ENCODE measurements at regions not wholly inside any gene's neighbourhood (a gene's known extent, or its start where the extent isn't known, plus 50 kb on each side); places are given as distances from the start of the nearest gene placed in this dataset.

- H3K4me3 ChIP-seq (ENCODE audit: low read depth, low read length) = no peak overlapping the region
Observed at GRCh38 chr1:98403963-98404480, 257.5 kb upstream of the SNX7 start.

DNA sequence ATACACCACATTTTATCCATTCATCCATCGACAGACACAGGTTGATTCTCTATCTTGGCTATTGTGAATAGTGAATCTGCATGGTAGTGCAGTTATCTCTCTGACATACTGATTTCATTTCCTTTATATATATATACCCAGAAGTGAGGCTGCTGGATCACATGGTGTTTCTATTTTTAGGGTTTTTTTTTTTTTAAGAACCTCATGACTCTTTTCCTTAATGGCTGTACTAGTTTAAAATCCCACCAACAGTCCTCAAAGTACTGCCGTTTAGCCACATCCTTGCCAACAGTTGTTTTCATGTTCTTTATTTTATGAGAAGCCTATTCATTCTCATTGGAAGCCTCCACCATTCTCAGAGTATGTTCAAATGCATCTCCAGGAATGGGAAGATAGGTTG, 258.7 kb upstream of the SNX7 start:
- no peaks in the 10 kb centered on the region for H3K27me3 ChIP-seq (ENCODE audit: control insufficient read depth, insufficient read depth, low read length)
- H3K27ac ChIP-seq (ENCODE audit: low read depth, low read length) = no peak overlapping the region
- no peak overlapping the region for H3K4me3 ChIP-seq (ENCODE audit: low read depth, low read length)

More at GRCh38 chr1:98403963-98404480, 257.5 kb upstream of the SNX7 start:
- Histone ChIP-seq H3K27ac (ENCODE audit: low read depth, low read length) (no peak overlapping the region), H3K27me3 (ENCODE audit: control insufficient read depth, insufficient read depth, low read length) (no peaks in the 10 kb centered on the region), H3K4me1 (ENCODE audit: control insufficient read depth, insufficient read depth, low read length) (no peaks in the 10 kb centered on the region), H3K9ac (ENCODE audit: low read depth, low read length) (no peak overlapping the region), H3K9me3 (ENCODE audit: control insufficient read depth, insufficient read depth, low read length) (no peaks in the 10 kb centered on the region), H3K36me3 (ENCODE audit: control insufficient read depth, insufficient read depth, low read length) (no peaks in the 10 kb centered on the region)

DNA sequence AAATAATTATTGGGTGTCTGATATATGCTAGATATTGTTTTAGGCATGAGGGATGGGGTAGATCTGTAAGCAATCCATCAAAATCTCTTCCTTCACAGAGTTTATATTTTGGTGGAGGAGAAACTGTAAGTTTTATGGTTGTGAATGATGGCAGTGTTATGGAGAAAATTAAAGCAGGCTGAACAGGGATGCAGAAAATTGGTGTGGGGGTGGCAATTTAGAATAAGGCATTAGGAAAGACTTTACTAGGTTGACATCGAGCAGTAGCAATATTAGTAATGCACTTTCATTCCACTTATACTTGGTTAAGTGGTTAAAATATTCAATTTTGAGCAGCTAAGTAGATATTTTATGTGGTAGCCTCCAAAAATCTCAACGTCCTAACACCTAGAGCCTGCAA, 261.1 kb upstream of the SNX7 start:
- no peak overlapping the region for H3K27ac ChIP-seq (ENCODE audit: low read depth, low read length)
- no peaks in the 10 kb centered on the region for H3K4me1 ChIP-seq (ENCODE audit: control insufficient read depth, insufficient read depth, low read length)
- H3K9me3 ChIP-seq (ENCODE audit: control insufficient read depth, insufficient read depth, low read length) = no peaks in the 10 kb centered on the region
- no peak overlapping the region for H3K9ac ChIP-seq (ENCODE audit: low read depth, low read length)
- H3K36me3 ChIP-seq (ENCODE audit: control insufficient read depth, insufficient read depth, low read length) = no peaks in the 10 kb centered on the region
- no peak overlapping the region for H3K4me3 ChIP-seq (ENCODE audit: low read depth, low read length)
- H3K27me3 ChIP-seq (ENCODE audit: control insufficient read depth, insufficient read depth, low read length) = no peaks in the 10 kb centered on the region

More for the DNA sequence above, 258.7 kb upstream of the SNX7 start:
- Histone ChIP-seq H3K36me3 (ENCODE audit: control insufficient read depth, insufficient read depth, low read length) (no peaks in the 10 kb centered on the region), H3K9me3 (ENCODE audit: control insufficient read depth, insufficient read depth, low read length) (no peaks in the 10 kb centered on the region), H3K9ac (ENCODE audit: low read depth, low read length) (no peak overlapping the region), H3K4me1 (ENCODE audit: control insufficient read depth, insufficient read depth, low read length) (no peaks in the 10 kb centered on the region)

DNA sequence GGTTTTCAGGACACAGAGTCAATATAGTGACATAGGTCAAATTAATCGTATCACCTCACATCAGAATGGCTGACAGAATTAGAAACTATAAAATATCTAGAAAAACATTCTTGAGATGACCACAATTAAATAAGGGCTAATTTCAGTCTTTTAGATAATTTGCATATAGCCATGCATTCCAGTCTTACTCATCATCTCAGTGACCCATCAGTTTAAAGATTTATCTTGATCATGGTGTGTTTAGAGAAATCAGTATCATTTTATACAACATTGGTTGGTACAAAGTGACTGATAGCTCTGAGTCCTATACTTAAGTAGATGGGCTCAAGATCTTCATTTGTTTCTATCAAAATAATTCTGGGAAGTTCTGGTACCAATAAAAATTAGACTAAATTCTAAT, 262.3 kb upstream of the SNX7 start:
- H3K27me3 ChIP-seq (ENCODE audit: control insufficient read depth, insufficient read depth, low read length) = no peaks in the 10 kb centered on the region
- no peak overlapping the region for H3K27ac ChIP-seq (ENCODE audit: low read depth, low read length)
- H3K4me1 ChIP-seq (ENCODE audit: control insufficient read depth, insufficient read depth, low read length) = no peaks in the 10 kb centered on the region
- no peak overlapping the region for H3K9ac ChIP-seq (ENCODE audit: low read depth, low read length)
- H3K4me3 ChIP-seq (ENCODE audit: low read depth, low read length) = no peak overlapping the region
- H3K36me3 ChIP-seq (ENCODE audit: control insufficient read depth, insufficient read depth, low read length) = no peaks in the 10 kb centered on the region
- H3K9me3 ChIP-seq (ENCODE audit: control insufficient read depth, insufficient read depth, low read length) = no peaks in the 10 kb centered on the region

GRCh38 chr1:98398649-98399048, 262.9 kb upstream of the SNX7 start:
- Histone ChIP-seq H3K27me3 (ENCODE audit: control insufficient read depth, insufficient read depth, low read length) (no peaks in the 10 kb centered on the region), H3K4me1 (ENCODE audit: control insufficient read depth, insufficient read depth, low read length) (no peaks in the 10 kb centered on the region), H3K27ac (ENCODE audit: low read depth, low read length) (no peak overlapping the region), H3K4me3 (ENCODE audit: low read depth, low read length) (no peak overlapping the region), H3K9ac (ENCODE audit: low read depth, low read length) (no peak overlapping the region), H3K36me3 (ENCODE audit: control insufficient read depth, insufficient read depth, low read length) (no peaks in the 10 kb centered on the region), H3K9me3 (ENCODE audit: control insufficient read depth, insufficient read depth, low read length) (no peaks in the 10 kb centered on the region)

GRCh38 chr1:98398092-98398491, 263.4 kb upstream of the SNX7 start:
- H3K27ac ChIP-seq (ENCODE audit: low read depth, low read length) = no peak overlapping the region
- no peaks in the 10 kb centered on the region for H3K4me1 ChIP-seq (ENCODE audit: control insufficient read depth, insufficient read depth, low read length)
- H3K4me3 ChIP-seq (ENCODE audit: low read depth, low read length) = no peak overlapping the region
- no peaks in the 10 kb centered on the region for H3K27me3 ChIP-seq (ENCODE audit: control insufficient read depth, insufficient read depth, low read length)
- no peaks in the 10 kb centered on the region for H3K36me3 ChIP-seq (ENCODE audit: control insufficient read depth, insufficient read depth, low read length)
- H3K9ac ChIP-seq (ENCODE audit: low read depth, low read length) = no peak overlapping the region
- H3K9me3 ChIP-seq (ENCODE audit: control insufficient read depth, insufficient read depth, low read length) = no peaks in the 10 kb centered on the region

DNA sequence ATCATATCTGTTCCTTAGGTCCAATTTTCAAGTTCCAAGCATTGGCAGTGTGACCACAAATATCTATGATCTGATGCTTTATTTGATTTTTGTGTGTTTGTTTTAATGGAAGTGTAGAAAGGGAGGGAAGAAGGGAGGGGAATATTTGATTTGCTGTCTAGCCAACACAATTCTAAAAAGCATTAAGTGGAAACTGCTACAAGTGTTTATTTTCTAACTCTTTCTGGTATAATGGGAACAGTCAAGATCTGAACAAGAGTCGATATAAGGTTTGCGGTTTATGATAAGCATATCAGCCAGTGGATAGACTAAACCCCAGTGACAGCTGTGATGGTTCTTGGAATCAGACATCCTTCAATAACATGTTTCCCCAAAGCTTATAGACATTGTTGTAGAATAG, 267.8 kb upstream of the SNX7 start:
- Histone ChIP-seq H3K4me1 (ENCODE audit: control insufficient read depth, insufficient read depth, low read length) (no peaks in the 10 kb centered on the region), H3K27me3 (ENCODE audit: control insufficient read depth, insufficient read depth, low read length) (no peaks in the 10 kb centered on the region), H3K36me3 (ENCODE audit: control insufficient read depth, insufficient read depth, low read length) (no peaks in the 10 kb centered on the region), H3K27ac (ENCODE audit: low read depth, low read length) (no peak overlapping the region), H3K9ac (ENCODE audit: low read depth, low read length) (no peak overlapping the region), H3K9me3 (ENCODE audit: control insufficient read depth, insufficient read depth, low read length) (no peaks in the 10 kb centered on the region), H3K4me3 (ENCODE audit: low read depth, low read length) (no peak overlapping the region)

DNA sequence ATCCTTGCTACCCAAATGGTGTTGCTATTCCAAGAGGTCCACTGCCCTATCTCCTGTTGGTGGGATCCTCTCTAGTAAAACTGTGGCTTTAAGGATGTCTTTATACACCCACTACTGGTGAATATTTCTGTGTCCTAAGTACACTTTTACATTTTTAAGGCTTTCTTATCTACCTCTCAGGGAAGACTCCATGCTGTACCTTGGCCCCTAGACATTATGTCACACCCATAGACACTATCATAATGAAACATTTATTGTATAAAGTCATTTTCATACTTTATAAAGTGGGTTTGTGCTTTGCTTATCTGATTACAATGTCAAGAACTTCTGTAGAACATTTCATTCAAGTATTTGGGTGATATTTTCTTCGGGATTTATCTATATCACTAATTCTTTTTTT, 270.3 kb upstream of the SNX7 start:
- Histone ChIP-seq H3K4me3 (ENCODE audit: low read depth, low read length) (no peak overlapping the region), H3K9ac (ENCODE audit: low read depth, low read length) (no peak overlapping the region), H3K27me3 (ENCODE audit: control insufficient read depth, insufficient read depth, low read length) (no peaks in the 10 kb centered on the region), H3K4me1 (ENCODE audit: control insufficient read depth, insufficient read depth, low read length) (no peaks in the 10 kb centered on the region), H3K27ac (ENCODE audit: low read depth, low read length) (no peak overlapping the region), H3K36me3 (ENCODE audit: control insufficient read depth, insufficient read depth, low read length) (no peaks in the 10 kb centered on the region), H3K9me3 (ENCODE audit: control insufficient read depth, insufficient read depth, low read length) (no peaks in the 10 kb centered on the region)

DNA sequence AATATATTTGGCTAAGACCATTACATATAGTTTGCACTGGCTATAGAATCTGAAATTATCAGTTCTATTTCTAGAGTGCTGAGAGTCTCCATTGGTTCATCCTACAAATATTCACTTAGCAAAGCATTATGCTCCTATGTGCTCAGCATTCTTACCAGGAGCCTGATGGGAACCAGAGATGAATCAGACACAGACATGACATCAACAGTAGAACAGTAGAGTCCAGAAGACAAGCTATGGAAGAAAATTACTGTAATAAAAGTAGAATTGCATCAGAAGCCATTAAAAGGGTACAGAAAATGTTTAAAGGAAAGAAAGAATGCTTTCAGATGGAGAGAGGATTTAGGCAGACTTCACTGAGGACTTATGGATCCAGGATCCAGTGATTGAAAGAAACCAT, 271.7 kb upstream of the SNX7 start:
- Histone ChIP-seq H3K27ac (ENCODE audit: low read depth, low read length) (no peak overlapping the region), H3K9me3 (ENCODE audit: control insufficient read depth, insufficient read depth, low read length) (no peaks in the 10 kb centered on the region), H3K9ac (ENCODE audit: low read depth, low read length) (no peak overlapping the region), H3K4me1 (ENCODE audit: control insufficient read depth, insufficient read depth, low read length) (no peaks in the 10 kb centered on the region), H3K27me3 (ENCODE audit: control insufficient read depth, insufficient read depth, low read length) (no peaks in the 10 kb centered on the region), H3K4me3 (ENCODE audit: low read depth, low read length) (no peak overlapping the region), H3K36me3 (ENCODE audit: control insufficient read depth, insufficient read depth, low read length) (no peaks in the 10 kb centered on the region)

- Histone ChIP-seq H3K36me3 (ENCODE audit: control insufficient read depth, insufficient read depth, low read length) (no peaks in the 10 kb centered on the region), H3K27ac (ENCODE audit: low read depth, low read length) (no peak overlapping the region), H3K9ac (ENCODE audit: low read depth, low read length) (no peak overlapping the region), H3K27me3 (ENCODE audit: control insufficient read depth, insufficient read depth, low read length) (no peaks in the 10 kb centered on the region), H3K4me1 (ENCODE audit: control insufficient read depth, insufficient read depth, low read length) (no peaks in the 10 kb centered on the region), H3K4me3 (ENCODE audit: low read depth, low read length) (no peak overlapping the region), H3K9me3 (ENCODE audit: control insufficient read depth, insufficient read depth, low read length) (no peaks in the 10 kb centered on the region)
Observed at GRCh38 chr1:98388441-98388840, 273.1 kb upstream of the SNX7 start.

DNA sequence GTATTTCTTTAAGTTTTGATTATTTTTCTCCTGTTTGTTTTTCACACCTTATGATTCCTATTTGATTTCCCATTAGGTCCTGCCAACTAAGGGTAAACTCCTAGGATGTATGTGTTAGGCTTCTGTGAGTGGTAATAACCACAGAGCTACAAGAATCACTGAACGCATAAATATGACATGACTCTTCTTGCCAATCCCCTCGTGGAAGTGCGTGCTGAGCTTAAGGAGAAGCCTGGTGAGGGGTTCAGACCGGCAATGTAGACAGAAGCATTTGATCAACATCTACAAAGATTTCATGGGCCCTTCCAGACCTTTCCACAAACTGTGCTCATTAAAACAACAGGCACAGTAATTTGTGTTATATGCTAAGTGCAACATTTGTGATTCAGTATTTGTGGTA, 273.8 kb upstream of the SNX7 start:
- no peaks in the 10 kb centered on the region for H3K27me3 ChIP-seq (ENCODE audit: control insufficient read depth, insufficient read depth, low read length)
- no peaks in the 10 kb centered on the region for H3K9me3 ChIP-seq (ENCODE audit: control insufficient read depth, insufficient read depth, low read length)
- no peaks in the 10 kb centered on the region for H3K36me3 ChIP-seq (ENCODE audit: control insufficient read depth, insufficient read depth, low read length)
- H3K4me1 ChIP-seq (ENCODE audit: control insufficient read depth, insufficient read depth, low read length) = no peaks in the 10 kb centered on the region
- H3K9ac ChIP-seq (ENCODE audit: low read depth, low read length) = no peak overlapping the region
- no peak overlapping the region for H3K4me3 ChIP-seq (ENCODE audit: low read depth, low read length)
- no peak overlapping the region for H3K27ac ChIP-seq (ENCODE audit: low read depth, low read length)

All from HUES48 (cell line).